ENCODE measurements at regions not wholly inside any gene's neighbourhood (a gene's known extent, or its start where the extent isn't known, plus 50 kb on each side); places are given as distances from the start of the nearest gene placed in this dataset.

DNA sequence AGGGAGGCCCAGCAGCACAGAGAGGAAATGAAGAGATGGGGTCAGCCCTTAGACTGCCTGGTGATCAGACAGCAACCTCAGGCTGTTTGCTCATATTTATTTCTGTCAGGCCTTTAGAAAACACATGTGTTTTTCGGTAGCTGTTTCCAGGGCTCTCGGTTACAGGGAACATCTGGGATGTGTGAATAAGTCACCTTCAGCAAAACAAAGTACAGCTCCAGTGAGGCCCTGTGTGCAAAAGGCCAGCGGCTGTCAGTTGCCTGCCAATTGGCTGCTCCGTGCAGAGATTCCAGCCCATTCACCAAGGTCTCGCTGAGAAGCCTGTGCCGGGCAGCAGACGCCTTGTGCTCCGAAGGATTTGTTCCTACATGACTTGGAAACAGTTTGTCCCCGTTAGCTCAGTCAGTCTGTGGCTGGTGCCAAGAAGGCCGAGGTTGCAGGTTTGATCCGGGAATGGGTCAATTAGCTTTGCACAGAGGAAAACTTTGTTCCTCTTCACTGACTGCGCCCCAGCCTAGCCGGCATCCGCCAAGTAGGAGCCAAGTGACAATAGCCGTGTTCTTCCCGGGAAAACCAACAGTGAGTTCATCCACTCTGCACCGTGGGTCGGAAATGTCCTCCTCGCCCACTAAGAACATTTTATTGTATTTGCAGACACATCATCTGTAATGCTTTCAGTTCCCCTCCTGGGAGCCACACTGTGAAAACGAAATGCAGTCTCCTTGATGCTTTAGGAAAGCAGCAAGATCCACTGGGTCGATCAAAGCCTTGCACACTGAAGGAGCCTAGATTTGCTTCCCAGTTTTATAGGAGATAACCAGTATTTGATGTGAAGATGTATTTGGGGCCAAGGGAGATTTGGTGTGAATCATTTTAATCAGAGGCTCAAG lies 315.4 kb upstream of the CDYL start:
- Histone ChIP-seq H3K4me3 (ENCODE audit: low read depth, low read length) (no peak overlapping the region), H3K27me3 (ENCODE audit: control insufficient read depth, insufficient read depth, low read length) (no peaks in the 10 kb centered on the region), H3K36me3 (ENCODE audit: control insufficient read depth, insufficient read depth, low read length) (no peaks in the 10 kb centered on the region), H3K9me3 (ENCODE audit: control insufficient read depth, insufficient read depth, low read depth, low read length) (no peaks in the 10 kb centered on the region), H3K4me1 (ENCODE audit: control insufficient read depth, insufficient read depth, low read length) (no peaks in the 10 kb centered on the region; the same call in 1 of the 2 replicates), H3K9ac (ENCODE audit: low read length) (no peak overlapping the region), H3K27ac (ENCODE audit: low read depth, low read length) (no peak overlapping the region)

DNA sequence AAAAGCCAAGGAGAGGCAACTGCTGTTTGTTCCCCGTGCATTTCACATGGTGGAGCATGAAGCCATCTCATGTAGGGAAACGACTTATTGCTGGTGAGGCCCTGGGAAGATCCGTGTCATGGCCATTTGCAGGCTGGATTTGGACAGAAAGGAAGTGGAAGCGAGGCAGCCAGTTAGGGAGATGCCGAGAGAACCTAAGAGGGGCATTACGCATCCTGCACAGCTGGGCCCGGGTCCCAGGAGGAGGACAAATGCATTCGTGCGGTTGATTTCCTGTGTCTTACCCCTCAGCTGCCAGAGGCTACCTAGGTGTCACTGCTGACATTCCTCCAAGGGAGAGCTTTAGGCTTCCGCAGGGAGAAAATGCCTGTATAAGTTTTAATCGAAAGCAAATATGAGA lies 316.2 kb upstream of the CDYL start:
- Histone ChIP-seq H3K9ac (ENCODE audit: low read length) (no peak overlapping the region), H3K27me3 (ENCODE audit: control insufficient read depth, insufficient read depth, low read length) (no peaks in the 10 kb centered on the region), H3K9me3 (ENCODE audit: control insufficient read depth, insufficient read depth, low read depth, low read length) (no peaks in the 10 kb centered on the region), H3K36me3 (ENCODE audit: control insufficient read depth, insufficient read depth, low read length) (no peaks in the 10 kb centered on the region), H3K4me1 (ENCODE audit: control insufficient read depth, insufficient read depth, low read length) (no peaks in the 10 kb centered on the region; the same call in 1 of the 2 replicates), H3K27ac (ENCODE audit: low read depth, low read length) (no peak overlapping the region), H3K4me3 (ENCODE audit: low read depth, low read length) (no peak overlapping the region)

DNA sequence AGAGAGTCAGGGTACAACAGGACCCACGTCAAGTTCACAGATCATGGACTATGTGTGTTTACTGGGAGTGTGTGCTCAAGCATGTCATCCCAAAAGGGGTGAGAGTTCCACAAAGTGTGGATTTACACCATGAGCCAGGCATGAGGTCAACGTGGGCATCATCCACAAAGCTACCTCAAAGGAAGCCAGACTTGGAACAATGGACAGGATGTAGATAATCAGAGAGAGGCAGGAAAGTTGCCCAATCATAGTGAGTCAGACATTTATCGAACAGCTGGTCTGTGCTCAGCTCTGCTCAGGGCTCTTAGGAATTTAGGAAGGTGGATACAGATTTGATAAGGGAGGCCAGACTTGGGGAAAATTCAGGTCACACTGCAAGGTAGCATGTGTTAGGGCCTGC lies 317.2 kb upstream of the CDYL start:
- Histone ChIP-seq H3K9ac (ENCODE audit: low read length) (no peak overlapping the region), H3K27me3 (ENCODE audit: control insufficient read depth, insufficient read depth, low read length) (no peaks in the 10 kb centered on the region)

DNA sequence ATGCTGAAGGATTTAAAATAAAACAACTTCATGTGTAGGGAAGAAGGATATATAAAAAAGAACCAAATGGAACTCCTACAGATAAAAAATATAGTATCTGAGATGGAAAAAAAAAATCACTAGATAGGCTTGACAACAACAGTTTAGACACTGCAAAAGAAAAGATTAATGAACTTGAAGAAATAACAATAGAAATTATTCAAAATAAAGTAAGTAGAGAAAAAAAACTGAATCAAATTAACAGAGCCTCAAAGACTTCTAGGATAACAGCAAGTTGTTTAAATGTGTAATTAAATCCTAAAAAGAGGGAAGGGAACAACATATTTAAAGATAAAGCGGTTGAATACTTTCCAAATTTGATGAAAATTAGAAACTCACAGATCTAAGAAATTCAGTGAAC lies 316.3 kb upstream of the ECI2 start:
- Histone ChIP-seq H3K4me3 (ENCODE audit: low read depth, low read length) (no peak overlapping the region), H3K9me3 (ENCODE audit: control insufficient read depth, insufficient read depth, low read depth, low read length) (peaks cover 12% of the 10 kb centered on the region), H3K4me1 (ENCODE audit: control insufficient read depth, insufficient read depth, low read length) (no peaks in the 10 kb centered on the region), H3K36me3 (ENCODE audit: control insufficient read depth, insufficient read depth, low read length) (no peaks in the 10 kb centered on the region), H3K9ac (ENCODE audit: low read length) (no peak overlapping the region), H3K27me3 (ENCODE audit: control insufficient read depth, insufficient read depth, low read length) (no peaks in the 10 kb centered on the region), H3K27ac (ENCODE audit: low read depth, low read length) (no peak overlapping the region)

More for the DNA sequence above, 317.2 kb upstream of the CDYL start:
- H3K4me1 ChIP-seq (ENCODE audit: control insufficient read depth, insufficient read depth, low read length): no peaks in the 10 kb centered on the region; the same call in 1 of the 2 replicates
- no peaks in the 10 kb centered on the region for H3K36me3 ChIP-seq (ENCODE audit: control insufficient read depth, insufficient read depth, low read length)
- no peaks in the 10 kb centered on the region for H3K9me3 ChIP-seq (ENCODE audit: control insufficient read depth, insufficient read depth, low read depth, low read length)
- H3K4me3 ChIP-seq (ENCODE audit: low read depth, low read length): no peak overlapping the region
- no peak overlapping the region for H3K27ac ChIP-seq (ENCODE audit: low read depth, low read length)

DNA sequence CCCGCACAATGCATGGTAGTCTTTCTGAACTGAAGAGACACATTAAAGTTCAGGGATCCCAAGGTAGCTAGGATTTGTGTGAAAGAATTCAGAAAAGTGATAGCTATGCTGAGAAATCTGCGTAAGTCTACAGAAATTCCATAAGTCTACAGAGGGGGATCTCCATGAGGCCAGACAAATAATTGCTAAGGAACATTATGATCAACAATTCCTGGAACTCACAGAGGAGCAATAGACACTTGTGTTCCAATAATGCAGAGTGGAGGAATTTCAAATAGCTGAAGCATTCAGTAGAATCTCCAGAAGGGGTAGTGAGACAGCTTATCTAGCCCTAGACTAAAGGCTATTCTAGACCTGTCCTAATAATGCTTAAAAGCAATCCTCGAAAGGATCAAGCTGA lies 315.7 kb upstream of the ECI2 start:
- no peaks in the 10 kb centered on the region for H3K36me3 ChIP-seq (ENCODE audit: control insufficient read depth, insufficient read depth, low read length)
- no peaks in the 10 kb centered on the region for H3K27me3 ChIP-seq (ENCODE audit: control insufficient read depth, insufficient read depth, low read length)
- peaks cover 12% of the 10 kb centered on the region for H3K9me3 ChIP-seq (ENCODE audit: control insufficient read depth, insufficient read depth, low read depth, low read length)
- no peak overlapping the region for H3K4me3 ChIP-seq (ENCODE audit: low read depth, low read length)
- H3K27ac ChIP-seq (ENCODE audit: low read depth, low read length): no peak overlapping the region
- no peaks in the 10 kb centered on the region for H3K4me1 ChIP-seq (ENCODE audit: control insufficient read depth, insufficient read depth, low read length)
- no peak overlapping the region for H3K9ac ChIP-seq (ENCODE audit: low read length)

DNA sequence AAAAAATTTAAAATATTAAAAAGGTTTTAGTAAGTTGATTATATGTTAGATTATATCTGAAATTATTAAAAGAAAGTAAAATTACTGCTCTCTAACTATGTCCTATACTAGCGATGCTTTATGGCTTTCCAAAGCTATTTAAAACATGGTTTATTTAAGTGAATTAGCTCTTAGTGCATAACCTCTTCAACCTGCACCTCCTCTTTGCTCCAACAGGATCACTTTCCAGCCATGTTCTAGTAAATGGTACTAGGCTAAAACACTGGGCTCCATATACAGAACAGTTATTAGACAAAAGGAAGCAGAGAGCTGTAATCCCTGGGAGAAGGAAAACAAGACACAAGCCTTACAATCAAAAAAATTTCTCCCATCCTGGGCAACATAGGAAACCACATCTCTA lies 314.9 kb upstream of the ECI2 start:
- H3K4me3 ChIP-seq (ENCODE audit: low read depth, low read length): no peak overlapping the region
- H3K9ac ChIP-seq (ENCODE audit: low read length): no peak overlapping the region
- H3K27ac ChIP-seq (ENCODE audit: low read depth, low read length): no peak overlapping the region
- H3K36me3 ChIP-seq (ENCODE audit: control insufficient read depth, insufficient read depth, low read length): no peaks in the 10 kb centered on the region
- H3K4me1 ChIP-seq (ENCODE audit: control insufficient read depth, insufficient read depth, low read length): no peaks in the 10 kb centered on the region
- peaks cover 12% of the 10 kb centered on the region for H3K9me3 ChIP-seq (ENCODE audit: control insufficient read depth, insufficient read depth, low read depth, low read length)
- no peaks in the 10 kb centered on the region for H3K27me3 ChIP-seq (ENCODE audit: control insufficient read depth, insufficient read depth, low read length)

DNA sequence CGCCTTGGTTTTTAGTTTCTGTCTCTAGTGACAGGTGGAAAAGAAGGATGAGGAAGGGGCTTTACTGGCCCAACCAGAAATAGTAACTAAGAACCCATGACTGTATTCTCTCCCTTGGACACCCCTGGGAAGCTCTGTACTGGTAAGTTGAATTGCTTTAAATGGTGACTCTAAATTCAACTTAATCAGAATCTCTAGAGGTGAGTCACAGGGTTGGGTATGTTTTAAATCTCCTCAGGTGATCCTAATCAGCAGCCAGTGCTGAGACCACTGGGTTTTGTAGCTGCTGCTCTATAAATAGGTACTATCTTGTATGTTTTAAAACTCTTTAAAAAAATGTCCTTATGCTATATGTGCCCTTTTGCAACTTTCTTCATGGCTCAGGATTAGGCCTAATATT lies 314.0 kb upstream of the ECI2 start:
- Histone ChIP-seq H3K9me3 (ENCODE audit: control insufficient read depth, insufficient read depth, low read depth, low read length) (peaks cover 12% of the 10 kb centered on the region), H3K27me3 (ENCODE audit: control insufficient read depth, insufficient read depth, low read length) (no peaks in the 10 kb centered on the region), H3K36me3 (ENCODE audit: control insufficient read depth, insufficient read depth, low read length) (no peaks in the 10 kb centered on the region), H3K4me1 (ENCODE audit: control insufficient read depth, insufficient read depth, low read length) (no peaks in the 10 kb centered on the region), H3K27ac (ENCODE audit: low read depth, low read length) (no peak overlapping the region), H3K9ac (ENCODE audit: low read length) (no peak overlapping the region), H3K4me3 (ENCODE audit: low read depth, low read length) (no peak overlapping the region)

DNA sequence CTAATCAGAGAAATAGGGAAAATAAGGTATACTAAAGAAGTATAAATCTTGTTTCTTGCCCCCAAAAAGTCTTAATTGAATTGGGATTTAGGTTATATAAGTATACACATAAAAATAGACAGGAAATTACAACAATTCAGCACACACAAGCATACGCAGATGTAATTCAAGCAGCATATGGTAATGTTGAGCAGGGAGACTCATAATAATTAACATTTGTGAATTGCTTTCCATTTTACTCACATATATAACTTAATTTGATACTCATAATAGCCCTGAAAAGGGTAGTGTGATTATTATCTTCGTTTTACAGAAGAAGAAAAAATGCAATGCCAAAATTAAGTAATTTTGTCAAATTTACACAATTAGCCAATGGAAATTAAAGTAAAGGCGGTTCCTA lies 313.5 kb upstream of the ECI2 start:
- Histone ChIP-seq H3K27me3 (ENCODE audit: control insufficient read depth, insufficient read depth, low read length) (no peaks in the 10 kb centered on the region), H3K27ac (ENCODE audit: low read depth, low read length) (no peak overlapping the region), H3K36me3 (ENCODE audit: control insufficient read depth, insufficient read depth, low read length) (no peaks in the 10 kb centered on the region), H3K9ac (ENCODE audit: low read length) (no peak overlapping the region), H3K4me1 (ENCODE audit: control insufficient read depth, insufficient read depth, low read length) (no peaks in the 10 kb centered on the region), H3K4me3 (ENCODE audit: low read depth, low read length) (no peak overlapping the region), H3K9me3 (ENCODE audit: control insufficient read depth, insufficient read depth, low read depth, low read length) (peaks cover 12% of the 10 kb centered on the region)

DNA sequence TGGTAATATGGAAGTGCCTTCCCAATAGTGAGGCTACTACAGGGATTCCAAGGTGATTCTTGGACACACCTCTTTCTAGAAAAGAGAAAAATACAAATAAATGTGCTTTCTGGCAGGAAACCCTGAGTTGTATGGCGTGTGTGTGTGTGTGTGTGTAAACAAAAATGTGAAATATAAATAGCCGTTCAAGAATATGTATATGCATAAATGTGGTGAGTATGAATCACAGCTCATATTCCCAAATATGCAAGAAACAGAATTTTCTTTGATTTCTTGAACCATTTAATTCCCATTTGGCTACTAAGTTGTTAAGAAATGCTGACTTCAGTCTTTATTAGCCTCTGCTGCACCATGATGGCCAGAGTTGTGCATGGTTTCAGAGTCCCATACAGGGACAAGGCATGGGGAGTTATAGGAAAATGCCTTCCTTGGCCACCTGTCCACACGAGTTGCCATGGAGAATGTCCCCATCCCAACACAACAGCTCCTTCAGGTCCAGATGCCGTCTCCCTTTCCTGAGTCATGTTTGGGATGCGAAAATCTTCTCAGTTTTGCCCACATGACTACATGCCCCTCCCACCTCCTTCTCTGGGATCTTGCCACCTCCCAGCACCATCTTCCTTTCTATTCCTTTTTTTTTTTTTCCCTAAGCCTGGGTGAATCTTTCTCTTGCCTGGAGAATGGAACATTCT lies 312.4 kb upstream of the ECI2 start:
- Histone ChIP-seq H3K9me3 (ENCODE audit: control insufficient read depth, insufficient read depth, low read depth, low read length) (peaks cover 12% of the 10 kb centered on the region), H3K27me3 (ENCODE audit: control insufficient read depth, insufficient read depth, low read length) (no peaks in the 10 kb centered on the region), H3K27ac (ENCODE audit: low read depth, low read length) (no peak overlapping the region), H3K4me3 (ENCODE audit: low read depth, low read length) (no peak overlapping the region), H3K9ac (ENCODE audit: low read length) (no peak overlapping the region), H3K4me1 (ENCODE audit: control insufficient read depth, insufficient read depth, low read length) (no peaks in the 10 kb centered on the region), H3K36me3 (ENCODE audit: control insufficient read depth, insufficient read depth, low read length) (no peaks in the 10 kb centered on the region)

DNA sequence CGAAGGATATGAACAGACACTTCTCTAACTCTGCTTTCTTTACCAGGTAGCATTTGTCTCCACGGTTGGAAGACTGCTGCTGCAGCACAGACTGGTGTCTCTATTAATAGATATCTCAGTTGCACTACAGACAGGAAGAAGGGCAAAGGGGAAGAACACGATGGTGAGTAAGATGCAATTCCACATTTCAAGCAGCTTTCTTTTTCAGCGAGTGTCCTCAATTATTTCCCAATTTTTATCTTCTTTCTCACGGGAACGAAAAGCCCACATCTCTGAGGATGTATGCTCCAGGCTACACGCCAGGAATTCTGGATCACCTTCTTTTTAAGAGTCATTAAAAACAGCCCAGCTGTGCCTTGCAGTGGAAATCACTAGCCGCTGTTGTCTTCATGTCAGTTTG lies 311.6 kb upstream of the ECI2 start:
- Histone ChIP-seq H3K9me3 (ENCODE audit: control insufficient read depth, insufficient read depth, low read depth, low read length) (peaks cover 6% of the 10 kb centered on the region), H3K9ac (ENCODE audit: low read length) (no peak overlapping the region), H3K4me3 (ENCODE audit: low read depth, low read length) (no peak overlapping the region), H3K27me3 (ENCODE audit: control insufficient read depth, insufficient read depth, low read length) (no peaks in the 10 kb centered on the region), H3K27ac (ENCODE audit: low read depth, low read length) (no peak overlapping the region), H3K36me3 (ENCODE audit: control insufficient read depth, insufficient read depth, low read length) (no peaks in the 10 kb centered on the region), H3K4me1 (ENCODE audit: control insufficient read depth, insufficient read depth, low read length) (no peaks in the 10 kb centered on the region)

DNA sequence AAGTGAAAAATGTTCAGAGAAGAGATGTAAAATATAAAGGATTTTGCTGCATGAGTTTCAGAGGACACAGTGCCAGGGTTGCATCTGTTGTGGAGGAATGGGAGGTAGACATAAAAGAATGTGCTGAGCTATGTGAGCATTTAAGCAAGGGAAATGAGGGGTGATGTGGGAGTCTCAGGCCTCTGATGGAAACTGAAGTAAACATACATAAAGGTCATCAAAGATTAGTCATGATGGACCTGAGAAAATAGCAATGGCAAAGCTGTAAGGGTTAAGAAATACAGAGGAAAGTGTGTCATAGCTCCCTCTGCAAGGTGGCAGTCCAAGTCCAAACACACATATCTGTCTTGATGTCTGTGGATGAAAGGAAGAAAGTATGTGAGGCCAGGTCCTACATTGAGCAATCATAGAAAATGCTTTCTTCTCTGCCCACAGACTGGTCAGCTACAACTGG lies 306.6 kb upstream of the ECI2 start:
- no peak overlapping the region for H3K27ac ChIP-seq (ENCODE audit: low read depth, low read length)

More for the DNA sequence above, 306.6 kb upstream of the ECI2 start:
- H3K9me3 ChIP-seq (ENCODE audit: control insufficient read depth, insufficient read depth, low read depth, low read length): no peaks in the 10 kb centered on the region
- no peak overlapping the region for H3K4me3 ChIP-seq (ENCODE audit: low read depth, low read length)
- no peak overlapping the region for H3K9ac ChIP-seq (ENCODE audit: low read length)
- no peaks in the 10 kb centered on the region for H3K4me1 ChIP-seq (ENCODE audit: control insufficient read depth, insufficient read depth, low read length)
- H3K36me3 ChIP-seq (ENCODE audit: control insufficient read depth, insufficient read depth, low read length): no peaks in the 10 kb centered on the region
- no peaks in the 10 kb centered on the region for H3K27me3 ChIP-seq (ENCODE audit: control insufficient read depth, insufficient read depth, low read length)

All from HUES6 (cell line).